Osteoblast (primary cell): ENCODE measurements at regions not wholly inside any gene's neighbourhood (a gene's known extent, or its start where the extent isn't known, plus 50 kb on each side); places are given as distances from the start of the nearest gene placed in this dataset.

Experiments
- DNase-seq: peaks from one replicate; pipeline ENCODE4 v3.0.0; 2011; ENCODE audit warnings: low spot score, mixed read lengths; ENCODE audit not compliant: insufficient read length; ENCODE audit errors: missing footprints
- H2AFZ ChIP-seq: 2 replicates; pipeline ENCODE4 v1.6.0; 2011; ENCODE audit warnings: mild to moderate bottlenecking, low read length
- H3K27ac ChIP-seq: 2 replicates; pipeline ENCODE4 v1.5.1; 2011; ENCODE audit warnings: mild to moderate bottlenecking, low read depth, low read length, moderate library complexity
- H3K27me3 ChIP-seq: 2 replicates; pipeline ENCODE4 v1.6.0; 2012; ENCODE audit warnings: mild to moderate bottlenecking, control low read depth, inconsistent platforms, low read length, moderate library complexity; ENCODE audit not compliant: insufficient read depth
- H3K36me3 ChIP-seq: 2 replicates; pipeline ENCODE4 v1.5.1; 2011; ENCODE audit warnings: mild to moderate bottlenecking, low read length, control low read depth, moderate library complexity; ENCODE audit not compliant: insufficient read depth
- H3K4me1 ChIP-seq: 2 replicates; pipeline ENCODE4 v1.5.1; 2011; ENCODE audit warnings: mild to moderate bottlenecking, low read length, control low read depth, moderate library complexity; ENCODE audit not compliant: insufficient read depth
- H3K4me2 ChIP-seq: 2 replicates; pipeline ENCODE4 v1.6.0; 2011; ENCODE audit warnings: mild to moderate bottlenecking, low read length; ENCODE audit not compliant: insufficient read depth
- H3K4me3 ChIP-seq: fragments of 200-600 bp; sonication (generic); 3 replicates; pipeline ENCODE4 v1.5.1; 2012; ENCODE audit warnings: mild to moderate bottlenecking, low read length, inconsistent platforms; ENCODE audit not compliant: insufficient read depth
- H3K79me2 ChIP-seq: 2 replicates; pipeline ENCODE4 v1.6.0; 2012; ENCODE audit warnings: mild to moderate bottlenecking, low read length, control low read depth, inconsistent platforms; ENCODE audit not compliant: insufficient read depth
- H3K9me3 ChIP-seq: 2 replicates; pipeline ENCODE4 v1.5.1; 2011; ENCODE audit warnings: low read depth, low read length, control low read depth
- H4K20me1 ChIP-seq: 2 replicates; pipeline ENCODE4 v1.6.0; 2012; ENCODE audit warnings: mild to moderate bottlenecking, low read length, control low read depth; ENCODE audit not compliant: insufficient read depth
- CTCF ChIP-seq: IDR thresholded peaks from 2 replicates; pipeline ENCODE4 v1.5.1; 2011; ENCODE audit warnings: mild to moderate bottlenecking, low read depth, low read length, moderate library complexity; ENCODE audit errors: extremely low read depth

DNA sequence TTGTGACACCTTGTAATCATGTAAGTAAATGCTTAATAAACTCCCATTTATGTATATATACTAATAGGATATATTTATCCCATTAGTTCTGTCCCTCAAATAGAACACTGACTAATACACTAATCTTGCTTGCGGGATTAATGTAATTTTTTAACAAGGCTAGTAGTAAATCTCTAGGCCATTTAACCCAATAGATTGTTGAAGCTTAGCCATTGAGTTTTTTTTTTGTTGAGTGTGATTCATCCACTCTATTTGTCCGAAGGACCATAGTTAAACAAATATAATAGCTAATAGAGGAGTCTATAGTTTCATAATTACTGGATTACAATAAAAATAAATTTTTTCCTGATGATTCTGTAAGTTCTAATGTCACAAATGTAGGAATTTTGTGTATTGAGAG lies 474.4 kb downstream of the CDH9 start:
- Histone ChIP-seq H3K9me3 (no peaks in the 10 kb centered on the region), H2AFZ (no peak overlapping the region), H3K4me1 (no peaks in the 10 kb centered on the region), H3K79me2 (no peaks in the 10 kb centered on the region), H4K20me1 (no peaks in the 10 kb centered on the region), H3K27me3 (no peaks in the 10 kb centered on the region), H3K27ac (no peak overlapping the region), H3K4me2 (no peak overlapping the region), H3K36me3 (no peaks in the 10 kb centered on the region), H3K4me3 (no peak overlapping the region)
- no peak for TF ChIP-seq CTCF
- DNase-seq, result no peak

GRCh38 chr5:26553079-26553478 lies 485.3 kb downstream of the CDH9 start:
- no peaks in the 10 kb centered on the region for H3K36me3 ChIP-seq
- H3K79me2 ChIP-seq, result no peaks in the 10 kb centered on the region
- DNase-seq, result no peak
- H2AFZ ChIP-seq, result no peak overlapping the region
- no peaks in the 10 kb centered on the region for H3K4me1 ChIP-seq
- no peak for TF ChIP-seq CTCF
- H3K4me2 ChIP-seq, result no peak overlapping the region
- no peak overlapping the region for H3K4me3 ChIP-seq
- H3K27me3 ChIP-seq, result no peaks in the 10 kb centered on the region
- H4K20me1 ChIP-seq, result no peaks in the 10 kb centered on the region
- no peaks in the 10 kb centered on the region for H3K9me3 ChIP-seq
- H3K27ac ChIP-seq, result no peak overlapping the region

DNA sequence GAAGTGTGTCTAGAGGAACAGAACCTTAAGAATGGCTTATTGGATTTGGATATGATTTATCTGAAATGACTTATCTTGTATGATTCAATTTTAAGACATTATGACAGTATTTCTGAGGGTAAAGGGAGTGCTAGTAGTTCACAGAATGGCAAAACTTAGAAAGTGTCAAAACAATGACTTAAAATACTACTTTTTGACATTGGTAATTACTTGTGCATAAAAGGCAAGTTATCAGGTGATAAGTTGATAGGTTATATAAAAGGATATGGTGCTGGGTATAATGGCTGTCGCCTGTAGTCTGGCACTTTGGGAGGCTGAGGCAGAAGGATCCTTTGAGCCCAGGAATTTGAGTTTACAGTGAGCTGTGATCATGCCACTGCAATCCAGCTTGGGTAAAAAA lies 494.4 kb downstream of the CDH9 start:
- no peak overlapping the region for H2AFZ ChIP-seq
- DNase-seq, result no peak
- H3K36me3 ChIP-seq, result no peaks in the 10 kb centered on the region
- H3K9me3 ChIP-seq, result no peaks in the 10 kb centered on the region
- no peak overlapping the region for H3K27ac ChIP-seq
- no peak overlapping the region for H3K4me3 ChIP-seq
- H3K27me3 ChIP-seq, result no peaks in the 10 kb centered on the region
- H3K4me1 ChIP-seq, result no peaks in the 10 kb centered on the region
- H3K79me2 ChIP-seq, result no peaks in the 10 kb centered on the region
- no peak for TF ChIP-seq CTCF
- no peak overlapping the region for H3K4me2 ChIP-seq
- no peaks in the 10 kb centered on the region for H4K20me1 ChIP-seq

- no peak overlapping the region for H3K4me3 ChIP-seq
- H3K4me1 ChIP-seq, result no peaks in the 10 kb centered on the region
- no peak for DNase-seq
- TF ChIP-seq CTCF, result no peak
- H3K27me3 ChIP-seq, result no peaks in the 10 kb centered on the region
- no peak overlapping the region for H3K27ac ChIP-seq
- H3K36me3 ChIP-seq, result no peaks in the 10 kb centered on the region
- H3K9me3 ChIP-seq, result no peaks in the 10 kb centered on the region
- no peak overlapping the region for H3K4me2 ChIP-seq
- H2AFZ ChIP-seq, result no peak overlapping the region
- no peaks in the 10 kb centered on the region for H4K20me1 ChIP-seq
- H3K79me2 ChIP-seq, result no peaks in the 10 kb centered on the region
Observed at GRCh38 chr5:26538226-26538625, 500.2 kb downstream of the CDH9 start.
